SIG-M5 (cell line): ENCODE measurements at regions not wholly inside any gene's neighbourhood (a gene's known extent, or its start where the extent isn't known, plus 50 kb on each side); places are given as distances from the start of the nearest gene placed in this dataset.
"Not testable (repeated sequence)": the region's sequence is repeated elsewhere in the genome, so short reads cannot be mapped to it uniquely, and the experiment has no call there.

ENCODE experiments used
- DNase-seq: peaks from one replicate; lab custom pipeline; 2025; lab: John Stamatoyannopoulos, UW

DNA sequence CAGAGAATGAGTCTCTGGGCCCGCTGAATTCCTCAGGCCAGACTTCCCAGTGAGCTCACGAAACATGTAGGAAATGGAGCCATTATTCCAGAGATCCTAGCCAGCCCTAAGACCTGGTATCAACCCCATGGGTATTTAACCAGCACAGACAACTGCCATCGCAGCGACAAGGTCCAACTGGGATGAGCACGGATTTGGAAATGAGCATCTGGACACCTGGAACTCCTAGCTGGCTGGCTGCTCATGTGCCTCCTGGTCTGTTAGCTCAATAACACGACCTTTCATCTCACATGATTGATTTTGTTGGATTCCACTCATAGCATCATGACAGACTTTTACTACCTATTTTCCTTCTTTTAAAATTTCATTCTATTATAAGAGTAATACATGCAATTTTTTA is 51.0 kb downstream of the POU3F3 start:
- no peak for DNase-seq

DNA sequence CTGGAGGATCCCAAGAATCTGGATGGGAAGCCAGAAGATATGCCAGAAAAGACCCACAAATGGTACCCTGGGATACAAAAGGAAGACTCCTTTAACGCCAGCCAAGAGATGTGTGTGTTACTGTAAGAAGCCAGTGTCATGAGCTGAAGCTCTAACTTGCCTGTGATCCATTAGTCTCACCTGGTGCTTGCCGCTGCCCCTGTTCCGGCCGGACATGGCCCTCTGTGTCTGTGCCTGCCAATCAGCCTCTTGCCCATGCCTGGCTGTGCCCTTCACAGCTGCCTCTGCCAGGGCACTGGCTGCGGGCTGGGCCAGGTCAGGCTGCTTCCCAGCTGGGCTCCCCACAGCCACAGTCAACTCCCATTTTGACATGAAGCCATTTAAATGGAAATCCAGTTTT is 55.4 kb downstream of the POU3F3 start:
- DNase-seq: no peak

DNA sequence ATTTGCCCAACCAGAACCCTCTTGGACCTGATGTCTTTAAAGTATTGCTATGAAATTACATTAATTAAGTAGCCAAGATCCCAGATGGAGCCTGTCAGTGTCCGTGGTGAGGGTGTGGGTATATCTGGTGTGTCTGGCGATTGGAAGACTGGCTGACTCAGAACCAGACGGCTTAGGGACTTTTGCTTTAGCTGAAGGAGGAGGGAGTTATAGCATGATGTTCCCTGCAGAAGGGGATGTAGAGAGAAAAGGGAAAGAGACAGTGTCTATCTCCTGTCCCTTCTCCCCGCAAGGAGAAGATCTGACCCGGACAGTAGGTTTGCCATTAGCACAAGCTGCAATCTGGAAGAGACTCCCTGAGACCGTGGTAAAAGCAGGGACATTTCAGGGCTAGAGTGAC is 60.6 kb downstream of the POU3F3 start:
- no peak for DNase-seq

DNA sequence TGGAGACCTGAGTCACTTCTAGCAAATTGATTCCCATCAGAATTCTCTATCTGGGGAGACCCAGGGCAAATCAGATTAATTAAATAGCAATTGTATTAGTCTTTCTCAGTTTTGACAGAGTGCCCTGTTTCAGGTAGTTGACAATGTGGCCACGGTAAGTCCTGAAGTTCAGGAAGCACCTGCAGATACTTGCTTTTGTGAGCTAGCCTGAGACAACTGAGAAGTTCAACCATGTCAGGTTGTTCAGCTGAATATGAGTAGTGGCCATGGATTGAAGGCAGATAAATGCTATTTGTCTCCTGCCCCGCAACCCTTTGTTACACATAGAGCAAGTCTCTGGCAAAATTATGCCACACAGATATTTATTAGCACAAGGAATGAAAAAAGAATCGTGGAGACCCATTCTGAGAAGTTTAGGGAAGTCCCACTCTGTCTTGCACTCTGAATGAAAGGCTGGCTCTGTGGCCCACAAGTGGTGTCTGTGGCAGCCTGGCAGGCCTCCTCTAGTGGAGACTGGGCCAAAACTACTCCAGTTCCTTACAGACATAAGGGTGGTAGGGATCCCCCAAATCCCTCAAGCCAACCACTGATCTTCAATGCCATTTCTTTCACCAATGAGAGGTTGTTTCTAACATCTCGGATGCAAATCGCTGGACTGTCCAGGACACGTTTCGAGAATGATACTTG is 61.3 kb downstream of the POU3F3 start:
- DNase-seq: no peak

DNA sequence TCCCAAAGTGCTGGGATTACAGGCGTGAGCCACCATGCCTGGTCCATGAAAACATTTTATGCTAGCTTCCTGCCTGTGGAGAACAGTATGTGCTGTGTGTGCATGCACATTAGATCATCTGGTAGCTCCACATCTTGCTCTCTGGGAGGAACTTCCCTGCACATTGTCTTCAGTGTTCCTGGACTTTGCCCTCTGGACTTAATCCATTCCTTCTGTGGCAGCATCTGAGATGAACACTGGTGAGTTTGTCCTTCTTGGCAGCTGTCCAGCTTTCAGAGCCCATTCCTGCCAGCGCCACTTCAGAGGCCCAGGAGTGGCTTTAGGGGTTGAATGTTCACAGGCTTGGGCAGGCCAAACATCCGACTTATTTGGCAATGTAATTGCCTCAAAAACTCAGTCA is 65.2 kb downstream of the POU3F3 start:
- no peak for DNase-seq

DNA sequence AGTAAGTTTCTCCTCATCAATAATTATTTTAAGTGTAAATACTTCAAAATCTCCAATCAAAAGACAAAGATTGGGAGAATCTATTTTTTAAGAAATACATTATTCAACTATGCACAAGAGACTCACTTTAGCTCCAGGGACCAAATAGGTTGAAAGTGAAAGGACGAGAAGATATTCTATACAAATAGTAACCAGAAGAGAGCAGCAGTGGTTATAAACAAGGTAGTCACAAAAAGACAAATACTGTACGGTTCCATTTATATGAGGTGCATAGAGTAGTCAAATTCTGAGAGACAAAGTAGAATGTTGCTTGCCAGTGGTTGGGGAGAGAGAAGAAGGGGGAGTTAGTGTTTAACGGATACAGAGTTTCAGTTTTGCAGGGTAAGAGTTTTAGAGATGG is 69.8 kb downstream of the POU3F3 start:
- DNase-seq: no peak

DNA sequence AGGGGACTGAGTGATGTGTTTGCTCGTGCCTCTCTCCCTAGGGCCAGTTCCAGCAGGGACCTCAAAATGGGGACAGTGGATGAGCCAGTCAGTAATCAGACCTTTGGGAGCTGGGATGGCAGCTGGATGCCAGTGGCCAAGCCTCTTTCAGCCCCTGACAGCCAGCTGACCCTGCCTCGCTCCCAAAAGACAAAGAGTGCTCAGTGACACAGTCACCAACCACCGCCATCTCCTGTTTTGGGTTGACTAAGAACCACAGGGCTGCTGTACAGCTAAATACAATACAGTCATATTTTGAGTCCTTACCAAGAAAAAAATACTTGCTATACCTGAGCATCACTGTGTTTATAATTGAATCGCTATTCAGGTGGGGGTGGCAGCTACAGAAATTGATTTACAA is 75.7 kb downstream of the POU3F3 start:
- DNase-seq: no peak

DNA sequence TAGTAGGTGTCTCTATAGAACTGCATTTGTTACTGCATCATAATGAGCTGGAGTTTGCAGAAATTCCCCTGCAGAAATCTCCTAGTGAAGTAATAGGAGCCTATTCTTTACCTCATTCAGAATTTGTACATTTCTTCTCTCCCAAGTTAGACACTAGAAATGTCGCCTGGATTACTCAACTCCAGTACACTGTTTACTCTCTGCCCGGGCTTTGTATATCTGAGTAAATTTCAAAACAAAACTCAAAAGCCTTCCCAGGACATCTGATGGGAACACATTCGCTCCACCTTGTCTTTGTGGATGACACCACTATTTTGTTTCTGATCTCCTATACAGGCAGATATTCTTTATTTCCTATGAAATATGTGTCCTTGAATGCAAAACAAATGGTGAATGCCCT is 76.8 kb downstream of the POU3F3 start:
- DNase-seq: no peak

DNA sequence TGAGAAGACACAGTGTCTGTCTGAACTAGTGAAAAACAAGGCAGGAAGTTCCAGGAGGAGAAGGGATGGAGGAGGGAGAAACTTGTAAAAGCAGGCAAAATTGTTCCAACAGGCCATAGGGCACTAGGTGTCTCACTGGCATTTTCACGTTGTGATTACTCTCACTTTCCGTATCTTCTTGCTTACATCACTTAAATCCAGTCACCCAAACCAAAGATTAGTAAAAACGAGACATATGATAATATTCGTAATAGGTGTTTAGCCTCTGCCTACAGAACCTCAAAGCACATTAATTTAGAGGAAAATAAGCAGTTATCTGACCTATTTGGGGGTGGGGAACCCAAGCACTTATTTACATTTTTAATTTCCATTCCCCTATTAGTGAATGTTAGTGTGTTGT is 78.3 kb downstream of the POU3F3 start:
- no peak for DNase-seq

DNA sequence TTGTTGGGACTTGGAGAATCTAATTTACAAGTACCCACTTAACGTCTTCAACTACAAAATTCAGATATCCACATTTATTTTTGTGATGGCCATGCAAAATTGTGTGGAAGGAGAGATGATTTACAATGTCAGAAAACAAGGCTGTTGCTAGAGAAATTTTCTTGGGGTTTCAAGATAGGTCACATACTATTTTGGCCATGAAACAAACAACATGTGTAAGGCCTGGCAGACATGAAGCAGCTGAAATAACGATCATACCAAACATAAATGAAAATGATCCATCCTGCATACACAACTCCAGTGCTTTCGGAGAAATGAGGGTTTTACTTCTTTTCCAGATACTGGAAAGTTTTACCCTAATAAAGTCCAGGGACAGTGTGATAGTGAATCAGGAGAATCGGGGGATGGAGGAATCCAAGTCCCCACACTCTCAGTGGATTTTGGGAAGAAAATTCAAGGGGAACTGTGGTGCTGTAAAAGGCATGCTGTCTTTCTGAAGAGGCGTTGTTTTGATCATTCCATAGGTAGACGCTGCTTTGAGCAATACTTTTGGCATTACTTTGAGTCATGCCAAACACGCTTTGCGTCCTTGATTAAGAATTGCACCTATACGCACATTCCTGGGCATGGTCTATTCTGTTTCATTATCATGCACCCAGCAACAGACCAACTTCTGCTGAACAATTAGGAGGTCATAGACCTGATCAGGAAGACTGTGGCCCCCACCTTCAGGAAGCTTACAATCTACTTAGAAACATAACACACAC is 79.4 kb downstream of the POU3F3 start:
- DNase-seq: no peak

DNA sequence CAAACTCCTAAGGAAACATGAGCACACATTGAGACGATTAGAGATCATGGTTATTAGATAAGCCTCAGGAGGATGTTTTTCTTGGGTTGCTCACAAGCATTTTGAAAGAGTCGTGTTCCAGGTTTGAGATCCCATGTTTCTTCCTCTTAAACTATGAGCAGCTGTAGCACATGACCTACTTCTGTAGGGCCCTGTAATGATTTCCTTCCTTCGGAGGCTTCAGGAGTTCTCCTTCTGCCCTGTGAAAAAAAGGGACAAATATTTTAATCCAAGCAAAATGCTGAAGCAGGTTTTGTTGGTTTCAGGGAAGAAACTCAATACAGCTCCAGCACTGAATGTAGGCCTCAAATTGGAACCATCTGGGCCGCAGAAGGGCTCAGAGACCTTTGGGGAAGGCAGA is 82.6 kb downstream of the POU3F3 start:
- DNase-seq: no peak

DNA sequence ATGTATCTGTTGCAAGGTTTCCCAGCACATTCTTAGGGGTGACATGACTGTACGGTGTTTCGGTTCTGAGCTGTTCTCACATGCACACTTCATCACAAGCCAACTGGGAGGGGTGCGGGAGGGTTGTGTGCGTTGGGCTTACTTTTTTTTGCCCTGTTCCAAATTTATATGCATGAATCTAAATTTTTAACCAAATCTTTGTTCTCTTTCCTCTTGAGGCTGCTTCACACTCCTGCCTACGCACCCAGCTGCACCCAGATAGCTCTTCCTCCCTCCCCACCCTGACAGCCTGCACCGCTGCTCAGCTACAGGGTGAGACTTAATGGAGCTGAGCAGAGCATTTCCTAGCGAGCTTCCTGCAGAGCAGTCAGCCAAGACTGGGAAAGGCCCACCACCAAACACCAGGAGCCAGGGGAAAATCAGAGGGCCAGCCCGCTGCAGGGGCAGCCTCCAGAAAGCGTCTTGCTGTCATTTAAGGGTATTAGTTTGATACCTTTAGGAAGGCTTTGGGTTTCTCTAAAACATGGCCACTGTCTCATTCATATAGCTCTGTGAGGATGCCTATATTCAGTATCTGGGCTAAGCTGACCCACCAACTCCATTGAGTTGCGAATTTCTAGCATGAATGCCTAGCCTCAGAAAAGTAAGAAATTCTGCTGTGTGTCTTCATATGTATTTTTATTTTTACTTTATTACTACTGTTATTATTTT is 84.5 kb downstream of the POU3F3 start:
- DNase-seq: no peak

DNA sequence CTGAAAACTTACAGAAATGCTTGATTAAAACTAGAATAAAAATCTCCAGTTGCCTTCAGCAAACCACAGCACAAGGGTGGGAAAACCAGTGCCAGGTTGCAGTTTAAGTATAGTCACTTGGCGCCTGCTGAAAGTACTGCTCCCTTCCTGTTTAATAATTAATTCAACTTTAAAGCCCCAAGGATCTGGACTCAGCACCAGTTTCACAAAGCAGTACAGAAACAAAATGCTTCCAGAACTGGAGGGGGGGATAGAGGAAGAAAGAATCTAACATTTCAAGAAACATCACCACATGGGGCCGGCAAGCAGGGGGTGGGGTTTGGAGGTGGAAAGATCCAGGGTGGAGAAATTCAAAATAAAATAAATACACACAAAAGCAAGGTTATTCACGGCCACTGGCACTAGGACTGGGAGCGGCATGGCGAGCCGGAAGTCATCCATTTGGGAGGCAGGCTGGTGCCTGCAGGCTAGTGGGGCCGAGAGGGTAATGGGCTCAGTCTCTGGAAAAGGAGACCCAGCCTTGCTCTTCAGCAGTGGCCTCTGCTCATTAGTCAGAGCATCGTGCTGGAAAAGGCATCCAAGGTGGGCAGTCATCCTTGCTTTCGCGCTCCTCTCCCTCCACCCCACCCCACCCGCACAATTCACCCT is 85.8 kb downstream of the POU3F3 start:
- no peak for DNase-seq

DNA sequence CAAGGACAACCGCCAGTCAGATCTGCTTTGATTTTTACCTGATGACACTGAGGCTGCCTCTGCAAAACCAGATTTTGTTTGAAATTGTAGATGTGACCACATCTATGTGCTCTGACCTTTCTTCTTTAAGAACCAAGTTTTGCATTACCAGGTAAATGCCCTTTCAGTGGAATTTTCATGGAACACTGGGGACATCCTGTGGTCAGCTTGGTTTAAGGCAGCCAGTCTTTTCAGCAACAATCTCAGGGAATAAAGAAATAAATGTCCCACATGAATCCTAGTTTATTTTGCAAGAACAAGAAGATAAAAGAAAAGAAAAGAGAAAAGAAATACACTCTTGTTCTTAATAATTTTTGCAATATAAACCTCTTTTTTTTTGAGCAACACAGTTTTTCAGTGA is 90.6 kb downstream of the POU3F3 start:
- no peak for DNase-seq

DNA sequence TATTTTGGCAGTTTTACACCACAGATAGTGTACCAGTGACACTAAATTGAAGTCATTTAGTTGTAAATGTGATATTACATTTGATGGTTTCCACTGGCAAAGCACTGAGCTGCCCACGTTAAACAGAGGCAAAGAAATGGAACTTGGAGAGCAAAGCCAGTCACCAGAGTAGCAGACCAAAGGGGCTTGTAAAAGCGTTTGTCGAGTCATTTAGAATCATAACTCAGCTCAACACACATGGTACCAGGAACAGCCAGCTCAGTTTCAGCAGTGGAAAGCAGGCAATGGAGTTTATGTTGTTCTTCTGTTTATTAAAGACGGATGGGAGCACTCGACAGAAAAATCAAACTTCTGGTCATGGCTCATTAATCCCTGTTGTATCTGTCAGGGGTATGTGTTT is 91.2 kb downstream of the POU3F3 start:
- DNase-seq: no peak

DNA sequence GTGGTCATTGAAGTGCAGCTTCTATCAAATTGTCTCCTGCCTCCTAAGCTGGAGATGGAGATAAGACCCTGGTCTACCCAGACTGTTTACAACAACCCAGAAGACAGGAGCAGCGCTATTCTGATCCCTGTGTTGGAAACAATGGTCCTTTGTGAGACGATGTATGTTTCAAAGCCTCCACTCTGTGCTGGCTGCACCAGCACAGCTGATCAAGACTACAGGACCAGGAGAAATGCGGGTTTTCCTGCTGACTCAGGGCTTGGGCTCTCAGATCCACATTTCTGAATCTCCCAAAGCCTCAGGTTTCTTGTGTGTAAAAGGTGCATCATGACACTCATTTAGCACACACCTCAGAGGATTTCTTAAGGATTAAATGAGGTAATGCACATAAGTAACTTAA is 92.0 kb downstream of the POU3F3 start:
- DNase-seq: no peak

DNA sequence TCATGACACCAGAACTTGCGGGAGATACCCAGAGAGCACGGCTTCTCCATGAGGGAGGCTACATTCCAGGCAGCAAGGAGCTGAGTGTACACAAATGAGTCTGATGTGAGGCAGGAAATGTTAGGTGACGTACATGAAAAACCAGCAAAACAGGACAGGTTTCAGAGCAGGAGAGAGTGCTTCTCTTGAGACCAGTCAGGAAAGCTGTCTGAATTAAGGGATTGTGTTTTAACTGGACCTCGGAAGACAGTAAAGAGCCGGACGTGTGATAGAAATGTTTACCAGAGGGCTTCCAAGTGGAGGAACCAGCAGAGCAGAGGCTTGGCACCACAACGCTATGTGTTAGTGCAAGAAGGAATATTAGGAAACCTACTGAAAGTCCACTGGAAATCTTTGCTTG is 90.4 kb upstream of the MRPS9 start:
- not testable (repeated sequence) for DNase-seq

DNA sequence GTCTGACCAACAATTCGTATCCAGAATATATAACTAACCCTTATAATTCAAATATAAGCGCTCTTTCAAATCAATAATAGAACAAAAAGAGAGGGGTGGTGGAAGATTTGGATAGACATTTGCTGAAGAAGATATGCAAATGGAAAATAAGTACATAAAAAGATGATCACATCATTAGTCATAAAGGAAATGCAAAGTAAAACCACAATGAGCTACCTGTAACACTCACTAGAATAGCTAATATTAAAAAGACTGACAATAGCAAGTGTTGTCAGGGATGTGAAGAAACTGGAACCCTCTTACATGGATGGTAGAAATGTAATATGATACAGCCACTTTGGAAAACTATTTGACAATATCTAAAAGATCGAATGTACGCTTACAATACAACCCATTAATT is 84.9 kb upstream of the MRPS9 start:
- DNase-seq: no peak

DNA sequence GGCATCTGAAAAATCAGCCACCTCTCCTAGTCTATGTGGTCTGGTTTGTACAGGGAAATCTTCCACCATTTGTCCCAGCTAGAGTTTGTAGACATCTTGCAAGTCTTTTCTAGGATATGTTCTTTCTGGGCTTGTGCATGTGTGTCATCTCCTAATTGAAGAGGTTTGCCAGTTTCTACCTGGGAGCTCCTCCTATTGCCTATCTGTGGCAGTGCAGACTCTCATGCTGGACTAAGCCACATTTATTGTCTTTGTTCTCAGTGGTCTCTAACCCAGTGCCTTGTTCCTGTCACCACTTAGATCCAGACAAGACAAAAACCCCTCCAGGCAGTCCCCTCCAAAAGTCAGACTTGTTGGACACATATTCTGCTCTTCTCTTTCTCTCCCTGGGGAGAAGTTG is 72.0 kb upstream of the MRPS9 start:
- no peak for DNase-seq

DNA sequence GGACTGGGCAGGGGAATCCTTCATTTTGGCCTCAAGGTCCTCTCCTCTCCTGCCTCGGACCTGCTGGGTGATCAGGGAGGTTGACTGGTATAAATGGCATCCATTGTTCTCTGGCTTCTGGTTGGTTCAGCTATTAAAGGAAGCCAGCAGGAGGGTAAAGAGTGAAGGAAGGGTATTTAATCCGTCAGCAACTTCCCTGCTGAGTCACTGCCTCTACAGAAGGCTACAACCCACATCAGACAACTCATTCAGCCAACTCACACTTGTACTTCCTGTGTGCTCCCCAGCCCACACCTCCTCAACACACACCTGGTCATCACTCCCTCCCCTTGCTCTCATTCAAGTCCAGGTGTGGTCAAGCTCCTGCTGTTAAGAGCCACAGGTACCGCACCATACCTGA is 68.3 kb upstream of the MRPS9 start:
- DNase-seq: no peak

DNA sequence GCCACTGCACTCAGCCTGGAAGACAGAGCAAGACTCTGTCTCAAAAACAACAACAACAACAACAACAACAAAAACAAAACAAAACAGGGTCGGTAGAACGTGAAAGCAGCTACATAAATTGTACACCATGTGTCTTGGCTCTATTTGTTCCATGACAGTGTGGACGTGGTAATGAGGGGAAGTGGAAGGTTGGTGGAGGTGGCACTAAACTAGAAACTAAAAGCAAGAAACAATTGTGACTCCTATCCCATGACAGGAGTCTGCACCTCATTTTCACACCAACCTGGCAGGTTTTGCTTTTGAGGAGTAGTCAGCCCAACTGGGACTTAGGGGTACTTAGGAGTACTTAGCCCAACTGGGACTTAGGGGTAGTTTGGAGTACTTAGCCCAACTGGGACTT is 62.5 kb upstream of the MRPS9 start:
- DNase-seq: no peak

DNA sequence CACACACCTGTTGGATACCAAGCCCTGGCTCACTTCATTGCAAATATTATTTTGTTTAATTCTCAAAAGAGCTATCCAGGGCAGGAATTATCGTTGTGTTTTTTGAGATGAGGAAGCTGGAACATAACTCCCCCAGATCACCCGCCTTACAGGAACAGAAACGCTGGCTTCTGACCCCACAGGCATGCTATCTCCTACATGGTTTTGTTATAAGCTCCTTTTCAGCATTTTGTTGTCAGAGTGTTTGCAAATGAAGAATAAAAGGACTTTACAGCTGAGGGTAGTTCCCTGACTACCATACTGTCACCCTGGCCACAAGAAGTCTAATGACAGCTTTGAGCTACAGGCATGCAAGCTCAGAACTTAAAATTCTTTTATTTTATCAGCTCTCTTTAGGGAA is 62.0 kb upstream of the MRPS9 start:
- DNase-seq: no peak

DNA sequence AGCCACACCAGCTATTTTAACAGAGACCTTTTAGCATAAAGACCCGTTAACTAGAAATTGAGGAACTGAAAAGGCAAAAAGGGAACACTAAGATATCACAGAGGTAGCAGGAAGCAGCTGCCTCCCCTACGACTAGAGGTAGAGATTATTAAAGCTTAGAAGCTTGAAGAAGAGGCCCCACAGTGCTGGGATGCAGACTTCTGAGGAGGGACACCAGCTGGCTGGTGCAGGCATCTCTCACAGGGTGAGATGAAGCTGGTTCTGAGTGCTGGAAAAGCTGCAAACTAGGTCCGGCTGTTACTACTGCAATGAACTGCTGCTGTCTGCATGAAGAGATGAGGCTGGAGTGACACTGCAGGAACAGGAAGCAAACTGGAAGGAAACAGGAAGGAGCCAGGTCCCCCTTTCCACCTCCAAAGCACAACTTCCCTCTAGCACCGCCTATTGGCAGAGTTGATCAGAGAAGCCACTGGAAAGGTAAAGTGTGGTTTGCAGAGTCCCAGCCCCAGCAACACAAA is 61.2 kb upstream of the MRPS9 start:
- peak; percentile 43 for DNase-seq
